ENCODE measurements at regions not wholly inside any gene's neighbourhood (a gene's known extent, or its start where the extent isn't known, plus 50 kb on each side); places are given as distances from the start of the nearest gene placed in this dataset.

DNA sequence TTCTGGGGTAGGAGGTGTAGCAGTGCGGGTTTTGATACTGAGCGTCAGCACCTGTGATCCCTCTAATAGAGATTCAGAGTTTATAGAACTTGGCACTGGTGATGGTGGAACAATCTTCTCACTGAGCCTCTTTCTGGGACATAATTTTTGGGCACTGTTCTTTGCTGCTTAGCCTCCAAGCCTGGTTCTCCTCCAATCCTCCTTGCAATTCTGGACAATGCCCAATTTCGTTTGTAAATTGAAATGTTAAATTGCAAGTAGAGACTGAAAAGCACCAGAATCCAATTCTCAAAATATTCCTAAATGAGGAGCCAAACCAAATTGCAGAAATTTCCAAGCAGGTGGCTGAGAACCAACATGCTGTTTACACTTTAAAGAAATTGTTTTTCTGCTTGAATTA is 149.8 kb upstream of the ABI3BP start:
- no peak overlapping the region for H3K4me3 Mint-ChIP-seq (ENCODE audit: low read depth, unreplicated experiment)
- intact Hi-C loops (cut with micrococcal nuclease; ENCODE audit: unreplicated experiment), result no loop called here
- no peak for DNase-seq
- TF ChIP-seq, protein P1, sequence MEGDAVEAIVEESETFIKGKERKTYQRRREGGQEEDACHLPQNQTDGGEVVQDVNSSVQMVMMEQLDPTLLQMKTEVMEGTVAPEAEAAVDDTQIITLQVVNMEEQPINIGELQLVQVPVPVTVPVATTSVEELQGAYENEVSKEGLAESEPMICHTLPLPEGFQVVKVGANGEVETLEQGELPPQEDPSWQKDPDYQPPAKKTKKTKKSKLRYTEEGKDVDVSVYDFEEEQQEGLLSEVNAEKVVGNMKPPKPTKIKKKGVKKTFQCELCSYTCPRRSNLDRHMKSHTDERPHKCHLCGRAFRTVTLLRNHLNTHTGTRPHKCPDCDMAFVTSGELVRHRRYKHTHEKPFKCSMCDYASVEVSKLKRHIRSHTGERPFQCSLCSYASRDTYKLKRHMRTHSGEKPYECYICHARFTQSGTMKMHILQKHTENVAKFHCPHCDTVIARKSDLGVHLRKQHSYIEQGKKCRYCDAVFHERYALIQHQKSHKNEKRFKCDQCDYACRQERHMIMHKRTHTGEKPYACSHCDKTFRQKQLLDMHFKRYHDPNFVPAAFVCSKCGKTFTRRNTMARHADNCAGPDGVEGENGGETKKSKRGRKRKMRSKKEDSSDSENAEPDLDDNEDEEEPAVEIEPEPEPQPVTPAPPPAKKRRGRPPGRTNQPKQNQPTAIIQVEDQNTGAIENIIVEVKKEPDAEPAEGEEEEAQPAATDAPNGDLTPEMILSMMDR (IDR thresholded peaks at IDR 0.05; ENCODE audit: unreplicated experiment), result no peak
- peaks cover 58% of the 10 kb centered on the region for H3K4me1 Mint-ChIP-seq (ENCODE audit: low read depth, unreplicated experiment)
- CTCF ChIA-PET, result interaction anchor here (1.3 kb wide), 1 partner anchor 73 kb away, joined by 5 read pairs; no protein-coding TSS in a partner anchor
- no TSS peak for BruUV-seq (replicated peaks)
- no peak overlapping the region for H3K27ac Mint-ChIP-seq (ENCODE audit: unreplicated experiment)
- peaks cover 4% of the 10 kb centered on the region for H3K36me3 Mint-ChIP-seq (ENCODE audit: insufficient read depth, unreplicated experiment)
- no peaks in the 10 kb centered on the region for H3K27me3 Mint-ChIP-seq (ENCODE audit: unreplicated experiment)
- H3K9me3 Mint-ChIP-seq (ENCODE audit: low read depth, unreplicated experiment), result no peaks in the 10 kb centered on the region

DNA sequence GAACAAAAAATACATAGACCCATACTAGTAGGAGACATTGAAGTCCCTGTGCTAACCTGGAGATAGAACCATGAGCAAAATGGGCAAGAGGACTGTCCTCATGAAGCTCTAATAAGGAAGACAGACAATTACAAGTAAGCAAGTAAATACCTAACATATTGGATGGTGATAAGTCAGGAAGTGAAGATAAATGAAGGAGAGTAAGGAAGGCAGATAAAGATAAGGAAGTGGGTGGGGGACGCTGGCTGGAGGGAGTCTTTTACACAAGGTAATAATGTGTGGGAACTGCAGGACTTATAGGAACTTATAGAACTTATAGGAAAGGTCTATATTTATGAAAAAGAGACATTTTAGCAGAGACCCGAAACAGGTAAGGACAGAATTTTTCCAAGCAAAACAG is 148.9 kb upstream of the ABI3BP start:
- intact Hi-C loops (cut with micrococcal nuclease; ENCODE audit: unreplicated experiment), result no loop called here
- Mint-ChIP-seq H3K27ac (ENCODE audit: unreplicated experiment) (no peak overlapping the region), H3K4me1 (ENCODE audit: low read depth, unreplicated experiment) (peaks cover 55% of the 10 kb centered on the region), H3K27me3 (ENCODE audit: unreplicated experiment) (no peaks in the 10 kb centered on the region), H3K36me3 (ENCODE audit: insufficient read depth, unreplicated experiment) (peaks cover 2% of the 10 kb centered on the region), H3K9me3 (ENCODE audit: low read depth, unreplicated experiment) (no peaks in the 10 kb centered on the region), H3K4me3 (ENCODE audit: low read depth, unreplicated experiment) (no peak overlapping the region)
- no TSS peak for BruUV-seq (replicated peaks)
- TF ChIP-seq, protein P1 (IDR thresholded peaks at IDR 0.05; ENCODE audit: unreplicated experiment), result no peak
- DNase-seq, result no peak
- CTCF ChIA-PET, result no interaction called here

DNA sequence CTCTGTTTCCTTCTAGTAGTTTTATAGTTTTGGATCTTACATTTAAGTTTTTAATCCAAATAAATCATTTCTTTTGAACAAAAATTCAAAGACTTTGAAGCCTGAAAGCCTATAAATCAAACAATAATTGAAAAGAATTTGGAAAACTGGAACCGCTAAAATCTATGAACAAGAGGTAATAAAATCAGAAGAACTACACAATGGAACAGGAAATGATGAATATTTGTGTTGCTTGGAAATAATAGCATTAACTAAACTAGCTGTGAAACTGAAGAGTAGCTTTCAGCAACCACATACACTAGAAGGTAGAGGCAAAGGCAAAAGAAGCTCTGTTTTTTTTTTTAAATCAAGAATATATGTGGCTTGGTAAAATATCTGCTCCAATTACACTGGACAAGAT is 147.9 kb upstream of the ABI3BP start:
- no peak overlapping the region for H3K4me3 Mint-ChIP-seq (ENCODE audit: low read depth, unreplicated experiment)
- DNase-seq, result no peak
- H3K27ac Mint-ChIP-seq (ENCODE audit: unreplicated experiment), result no peak overlapping the region
- CTCF ChIA-PET, result no interaction called here
- no peaks in the 10 kb centered on the region for H3K27me3 Mint-ChIP-seq (ENCODE audit: unreplicated experiment)
- H3K4me1 Mint-ChIP-seq (ENCODE audit: low read depth, unreplicated experiment), result peaks cover 59% of the 10 kb centered on the region
- no peaks in the 10 kb centered on the region for H3K36me3 Mint-ChIP-seq (ENCODE audit: insufficient read depth, unreplicated experiment)
- TF ChIP-seq, protein P1 (IDR thresholded peaks at IDR 0.05; ENCODE audit: unreplicated experiment), result no peak
- peaks cover 2% of the 10 kb centered on the region for H3K9me3 Mint-ChIP-seq (ENCODE audit: low read depth, unreplicated experiment)
- intact Hi-C loops (cut with micrococcal nuclease; ENCODE audit: unreplicated experiment), result no loop called here
- BruUV-seq (replicated peaks), result no TSS peak

DNA sequence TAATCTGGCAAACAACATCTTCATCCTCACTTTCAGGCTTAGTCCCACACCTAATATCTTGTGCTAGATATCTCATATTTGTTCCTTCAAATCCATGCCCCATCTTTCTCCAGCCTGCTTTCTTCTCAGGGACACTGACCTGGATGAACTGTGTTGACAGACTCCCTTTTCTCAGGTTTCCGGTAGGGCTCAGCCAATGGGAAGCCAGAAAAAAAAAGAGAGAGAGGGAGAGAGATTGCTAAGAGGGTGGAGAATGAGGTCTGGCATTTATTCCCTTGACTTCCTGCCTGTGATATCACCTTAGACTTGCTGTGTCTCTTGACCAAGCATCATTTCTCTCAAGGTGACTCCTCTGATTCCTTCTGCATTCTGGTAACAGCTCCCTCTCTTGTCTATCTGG is 145.6 kb upstream of the ABI3BP start:
- DNase-seq, result no peak
- Mint-ChIP-seq H3K36me3 (ENCODE audit: insufficient read depth, unreplicated experiment) (no peaks in the 10 kb centered on the region), H3K4me1 (ENCODE audit: low read depth, unreplicated experiment) (peaks cover 46% of the 10 kb centered on the region), H3K27me3 (ENCODE audit: unreplicated experiment) (no peaks in the 10 kb centered on the region), H3K27ac (ENCODE audit: unreplicated experiment) (no peak overlapping the region), H3K9me3 (ENCODE audit: low read depth, unreplicated experiment) (peaks cover 4% of the 10 kb centered on the region), H3K4me3 (ENCODE audit: low read depth, unreplicated experiment) (no peak overlapping the region)
- BruUV-seq (replicated peaks), result no TSS peak
- CTCF ChIA-PET, result no interaction called here
- intact Hi-C loops (cut with micrococcal nuclease; ENCODE audit: unreplicated experiment), result no loop called here
- TF ChIP-seq, protein P1 (IDR thresholded peaks at IDR 0.05; ENCODE audit: unreplicated experiment), result no peak

Data from Calu3 (cell line).